Stimulated activated CD4-positive, alpha-beta T cell treated with anti-CD3 and anti-CD28 coated beads, Interleukin-1b, Interleukin-23, amount 100 ng/mL, for 1 hour (primary cell): ENCODE measurements at regions not wholly inside any gene's neighbourhood (a gene's known extent, or its start where the extent isn't known, plus 50 kb on each side); places are given as distances from the start of the nearest gene placed in this dataset.
"Not testable (repeated sequence)": the region's sequence is repeated elsewhere in the genome, so short reads cannot be mapped to it uniquely, and the experiment has no call there.

Experiments
- DNase-seq, 2 donors: peaks; one replicate each; pipeline ENCODE4 v3.0.0-alpha.2; 2020; ENCODE audit warnings: low read depth in 2 of 2

DNA sequence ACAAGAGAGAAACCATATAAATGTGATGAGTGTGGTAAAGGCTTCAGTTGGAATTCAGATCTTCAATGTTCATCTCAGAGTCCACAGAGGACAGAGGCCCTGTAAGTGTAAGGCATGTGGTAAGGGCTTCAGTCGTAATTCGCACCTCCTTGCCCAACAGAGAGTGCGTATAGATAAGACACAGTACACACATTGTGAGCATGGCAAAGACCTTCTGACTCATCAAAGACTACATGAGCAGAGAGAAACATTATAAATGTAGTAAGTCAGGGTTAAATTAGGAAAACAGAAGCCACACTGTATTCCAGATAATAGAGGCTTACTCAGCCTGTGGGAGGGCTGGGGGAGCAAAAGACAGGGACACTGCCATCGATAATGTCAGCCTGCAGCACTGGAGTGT, 98.1 kb upstream of the GPR39 start:
- DNase-seq, result not testable (repeated sequence)

DNA sequence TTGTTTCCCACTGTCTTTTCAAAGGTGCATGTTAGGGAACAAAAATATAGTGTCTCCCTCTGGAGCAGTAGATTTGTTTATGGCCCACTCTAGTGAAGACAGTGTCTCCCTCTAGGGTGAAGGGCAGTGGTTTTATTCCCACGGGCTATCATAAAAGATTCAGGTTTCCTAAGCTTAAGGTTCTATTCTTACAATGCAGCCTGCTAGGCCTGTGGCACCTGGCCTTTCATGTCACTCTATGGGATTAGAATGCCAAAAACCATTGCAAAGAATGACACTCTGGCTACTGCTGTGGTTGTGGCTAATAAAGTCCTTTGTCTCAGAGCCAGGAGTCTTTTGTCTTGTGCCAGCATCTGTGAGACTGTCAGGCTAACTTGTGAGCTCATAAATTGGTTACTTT, 92.6 kb upstream of the GPR39 start:
- not testable (repeated sequence) for DNase-seq

- DNase-seq, result not testable (repeated sequence)
These were observed 84.1 kb upstream of the GPR39 start for GRCh38 chr2:132332345-132333033.

DNA sequence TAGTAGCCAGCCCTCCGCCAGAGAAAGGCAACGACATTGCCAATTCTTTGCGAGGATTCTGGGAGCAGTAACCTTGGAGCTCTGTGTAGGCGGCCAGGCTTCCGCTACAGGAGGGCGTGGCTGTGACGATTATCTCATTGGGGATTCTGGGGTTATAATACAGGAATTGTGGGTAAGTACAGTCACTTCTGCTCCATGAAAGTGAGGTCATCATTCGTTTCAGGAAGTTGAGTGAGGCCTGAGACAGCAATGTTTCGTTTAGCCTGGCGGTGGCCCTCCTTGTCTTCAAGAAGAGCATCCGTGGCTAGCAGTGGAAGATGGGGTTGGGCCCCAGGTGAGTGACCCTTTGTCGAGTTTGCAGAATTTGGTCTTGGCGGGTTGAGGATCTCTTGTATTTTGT, 79.5 kb upstream of the GPR39 start:
- DNase-seq, result not testable (repeated sequence)

DNA sequence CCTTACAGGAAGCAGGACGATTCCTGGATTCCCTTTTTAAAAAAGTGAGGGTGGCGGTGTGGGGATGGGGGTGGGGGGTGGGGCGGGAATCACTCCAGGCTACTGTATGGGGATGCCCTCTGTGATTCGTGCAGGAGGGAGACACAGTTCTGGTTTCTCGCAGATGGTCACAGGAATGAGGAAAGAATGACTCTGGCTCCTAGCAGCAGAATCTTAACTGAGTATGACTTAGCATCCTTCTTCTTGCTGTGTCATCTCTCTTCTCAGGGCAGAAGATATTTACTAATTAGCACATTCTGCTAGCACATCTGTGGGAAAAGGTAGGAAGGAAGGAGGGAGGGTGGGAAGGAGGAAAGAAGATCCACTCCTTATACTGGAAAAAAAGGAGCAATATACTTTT, 78.8 kb upstream of the GPR39 start:
- DNase-seq, result not testable (repeated sequence)

GRCh38 chr2:132347041-132347780, 69.4 kb upstream of the GPR39 start:
- not testable (repeated sequence) for DNase-seq

GRCh38 chr2:132349092-132349687, 67.4 kb upstream of the GPR39 start:
- DNase-seq, result not testable (repeated sequence)

- DNase-seq, result not testable (repeated sequence)
These were observed 64.9 kb upstream of the GPR39 start for GRCh38 chr2:132351668-132352067.

- not testable (repeated sequence) for DNase-seq
These were observed 64.1 kb upstream of the GPR39 start for GRCh38 chr2:132352481-132353001.

DNA sequence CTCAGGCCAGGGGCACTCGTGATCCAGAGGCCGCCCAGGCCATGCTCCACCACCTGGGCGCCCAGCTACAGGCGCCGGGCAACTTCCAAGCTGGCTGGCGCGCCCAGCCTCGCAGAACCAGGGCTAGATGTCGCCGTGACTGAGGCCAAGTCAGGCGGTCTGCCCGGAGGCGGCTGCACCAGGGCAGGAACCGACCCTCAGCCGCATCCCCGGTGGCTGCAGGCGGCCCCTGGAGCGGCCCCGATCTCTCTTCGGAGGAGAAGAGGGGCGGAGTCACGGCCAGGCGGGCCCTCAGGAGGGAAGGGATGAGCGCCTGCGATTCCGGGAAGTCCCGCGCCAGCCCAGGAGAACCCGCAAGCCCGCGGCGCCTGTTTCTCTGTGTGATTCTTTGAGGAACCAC, 63.2 kb upstream of the GPR39 start:
- not testable (repeated sequence) for DNase-seq

DNA sequence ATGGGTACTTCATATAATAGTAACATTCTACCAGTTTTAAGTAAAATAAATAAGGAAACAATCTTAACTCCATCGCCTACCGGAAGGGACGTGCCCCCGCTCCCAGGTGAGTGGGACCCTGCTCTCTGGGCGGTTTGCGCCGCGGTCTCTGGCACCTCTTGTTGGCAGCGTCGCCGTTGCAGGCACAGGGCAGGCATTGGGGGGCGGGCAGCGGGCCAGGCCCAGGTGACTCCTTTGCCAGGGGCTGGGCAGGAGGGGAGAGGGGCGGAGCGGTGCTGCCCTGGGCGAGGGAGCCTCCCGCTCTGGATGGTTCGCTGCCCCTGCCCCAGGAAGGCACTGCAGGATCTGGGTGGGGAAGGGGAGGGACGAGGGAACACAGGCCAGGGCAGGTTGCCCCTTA, 55.6 kb upstream of the GPR39 start:
- DNase-seq, result not testable (repeated sequence)

- not testable (repeated sequence) for DNase-seq
These were observed 55.1 kb upstream of the GPR39 start for GRCh38 chr2:132361498-132361897.

DNA sequence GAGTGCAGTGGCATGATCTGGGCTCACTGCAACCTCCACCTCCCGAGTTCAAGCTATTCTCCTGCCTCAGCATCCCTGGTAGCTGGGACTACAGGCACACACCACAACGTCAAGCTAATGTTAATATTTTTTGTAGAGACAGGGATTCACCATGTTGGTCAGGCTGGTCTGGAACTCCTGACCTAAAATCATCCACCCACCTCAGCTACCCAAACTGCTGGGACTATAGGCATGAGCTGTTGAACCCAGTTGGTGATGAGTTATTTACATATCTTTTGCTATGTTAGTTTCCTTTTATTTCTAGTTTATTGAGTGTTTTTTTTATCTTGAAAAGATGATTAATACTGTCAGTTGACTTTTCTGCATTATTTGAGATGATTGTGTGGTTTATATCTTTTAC, 53.3 kb upstream of the GPR39 start:
- DNase-seq, result not testable (repeated sequence)

DNA sequence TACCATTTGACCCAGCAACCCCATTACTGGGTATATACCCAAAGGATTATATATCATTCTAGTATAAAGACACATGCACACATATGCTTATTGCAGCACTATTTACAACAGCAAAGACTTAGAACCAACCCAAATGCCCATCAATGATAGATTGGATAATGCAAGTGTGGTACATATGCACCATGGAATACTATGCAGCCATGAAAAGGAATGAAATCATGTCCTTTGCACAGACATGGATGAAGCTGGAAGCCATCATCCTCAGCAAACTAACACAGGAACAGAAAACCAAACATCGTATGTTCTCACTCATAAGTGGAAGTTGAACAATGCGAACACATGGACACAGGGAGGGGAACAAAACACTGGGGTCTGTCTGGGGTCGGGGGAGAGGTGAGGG, 50.6 kb upstream of the GPR39 start:
- DNase-seq, result not testable (repeated sequence)

GRCh38 chr2:132366421-132367180, 50.0 kb upstream of the GPR39 start:
- no peak for DNase-seq
